ENCODE measurements at regions not wholly inside any gene's neighbourhood (a gene's known extent, or its start where the extent isn't known, plus 50 kb on each side); places are given as distances from the start of the nearest gene placed in this dataset.
A peak's percentile ranks its signal among the peaks of the same experiment; 100 is the strongest.

DNA sequence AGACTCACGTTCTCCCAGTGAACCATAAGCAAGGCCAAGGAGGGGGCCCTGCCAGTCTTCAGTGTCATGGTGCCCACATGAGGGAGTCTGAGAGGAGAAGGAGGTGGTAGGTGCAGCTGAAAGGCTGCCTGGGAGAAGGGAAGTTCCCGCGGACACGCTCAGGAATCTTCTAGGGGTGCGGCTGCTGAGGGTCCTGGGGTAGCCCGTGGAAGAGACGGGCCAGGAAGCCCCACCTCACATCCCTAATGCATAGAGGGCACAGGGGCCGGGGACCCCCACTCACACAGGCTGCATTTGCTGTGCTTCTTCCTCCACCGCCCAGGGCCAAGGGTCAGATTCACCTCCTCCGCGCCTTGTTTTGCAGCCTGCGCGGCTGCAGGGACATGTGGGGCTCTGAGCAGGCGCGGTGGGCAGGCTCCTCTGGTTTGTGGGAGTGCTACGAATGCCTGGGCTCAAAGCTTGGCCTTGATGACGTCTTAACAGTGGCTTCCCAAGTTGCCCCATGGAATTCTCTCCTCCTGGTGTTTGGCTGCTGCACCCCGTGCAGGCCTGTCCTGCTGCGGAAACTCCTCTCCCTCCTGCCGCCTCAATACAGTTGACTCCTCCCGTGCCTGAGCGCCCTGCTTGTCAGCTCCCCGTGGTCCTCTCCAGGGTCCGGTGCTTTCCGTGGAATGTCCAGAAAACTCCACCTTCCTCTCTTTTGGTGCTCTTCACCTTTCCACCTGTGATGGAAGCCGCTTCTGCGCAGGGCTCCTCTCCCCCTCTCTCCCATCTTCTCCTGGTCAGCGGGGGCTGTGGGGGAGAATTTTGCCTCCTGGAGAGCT is 95.7 kb downstream of the VAPA start:
- TF ChIP-seq CTCF (IDR thresholded peaks at IDR 0.05) = no peak
- H3K27me3 Mint-ChIP-seq (ENCODE audit: insufficient read depth) = peaks cover 4% of the 10 kb centered on the region; the same call in 1 of the 2 replicates
- no peaks in the 10 kb centered on the region for H3K36me3 Mint-ChIP-seq (ENCODE audit: low read depth)
- no peaks in the 10 kb centered on the region for H3K9me3 Mint-ChIP-seq
- no peak overlapping the region for H3K27ac Mint-ChIP-seq
- H3K4me1 Mint-ChIP-seq (ENCODE audit: low read depth) = peaks cover 33% of the 10 kb centered on the region
- H3K4me3 Mint-ChIP-seq = no peak overlapping the region
- DNase-seq = no peak

GRCh38 chr18:10010611-10011015 is 96.8 kb downstream of the VAPA start:
- peaks cover 4% of the 10 kb centered on the region for H3K27me3 Mint-ChIP-seq (ENCODE audit: insufficient read depth)
- DNase-seq = peak; percentile 92
- peaks cover 43% of the 10 kb centered on the region for H3K4me1 Mint-ChIP-seq (ENCODE audit: low read depth)
- peak overlapping the region; percentile 76 for H3K27ac Mint-ChIP-seq
- no peaks in the 10 kb centered on the region for H3K9me3 Mint-ChIP-seq
- H3K36me3 Mint-ChIP-seq (ENCODE audit: low read depth) = no peaks in the 10 kb centered on the region
- H3K4me3 Mint-ChIP-seq = peak overlapping the region; percentile 37
- no peak for TF ChIP-seq CTCF (IDR thresholded peaks at IDR 0.05)

DNA sequence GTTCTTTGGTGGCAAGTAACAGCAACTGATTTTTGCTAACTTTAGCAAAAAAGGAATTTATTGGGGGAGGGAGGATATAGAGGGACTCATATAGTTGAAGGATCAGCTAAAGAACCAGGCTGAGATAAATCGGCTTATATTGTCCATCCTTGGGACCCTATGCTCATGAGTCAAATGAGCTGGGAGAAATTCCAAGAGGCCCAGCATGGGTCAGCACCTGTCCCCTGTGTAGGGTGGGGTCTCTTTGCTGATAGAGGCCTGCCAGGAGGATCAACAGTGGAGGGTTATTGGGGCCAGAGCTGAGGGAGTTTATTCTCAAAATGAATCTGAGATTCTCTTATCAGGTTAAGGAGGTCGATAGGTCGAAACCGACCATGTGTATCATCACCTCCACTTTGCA is 97.2 kb downstream of the VAPA start:
- no peak for TF ChIP-seq CTCF (IDR thresholded peaks at IDR 0.05)
- Mint-ChIP-seq H3K4me1 (ENCODE audit: low read depth) (peaks cover 47% of the 10 kb centered on the region), H3K27ac (peak overlapping the region; percentile 76), H3K27me3 (ENCODE audit: insufficient read depth) (peaks cover 4% of the 10 kb centered on the region), H3K36me3 (ENCODE audit: low read depth) (no peaks in the 10 kb centered on the region), H3K4me3 (no peak overlapping the region), H3K9me3 (no peaks in the 10 kb centered on the region)
- DNase-seq = no peak

DNA sequence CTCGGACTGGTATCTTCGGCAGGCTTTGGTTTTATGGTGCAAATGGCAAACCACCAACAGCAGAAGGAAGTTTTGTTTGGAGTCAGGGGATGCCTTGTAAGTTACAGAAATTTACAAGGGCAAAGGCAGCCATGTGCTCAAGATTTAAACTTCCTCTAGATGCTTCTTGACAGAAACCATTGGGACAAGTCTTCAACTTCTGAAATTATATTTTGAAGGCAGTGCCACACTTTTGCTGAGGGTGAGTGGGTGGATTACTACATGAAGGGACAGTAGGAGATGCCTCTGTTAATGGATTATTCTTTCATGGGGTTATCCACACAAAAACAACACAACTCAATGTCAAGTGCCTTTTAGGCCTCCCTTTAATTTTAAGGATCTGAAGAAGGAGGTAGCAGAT is 97.9 kb downstream of the VAPA start:
- H3K36me3 Mint-ChIP-seq (ENCODE audit: low read depth) = no peaks in the 10 kb centered on the region
- no peak overlapping the region for H3K4me3 Mint-ChIP-seq
- TF ChIP-seq CTCF (IDR thresholded peaks at IDR 0.05) = no peak
- H3K9me3 Mint-ChIP-seq = no peaks in the 10 kb centered on the region
- no peak overlapping the region for H3K27ac Mint-ChIP-seq
- H3K27me3 Mint-ChIP-seq (ENCODE audit: insufficient read depth) = peaks cover 4% of the 10 kb centered on the region
- H3K4me1 Mint-ChIP-seq (ENCODE audit: low read depth) = peaks cover 47% of the 10 kb centered on the region
- no peak for DNase-seq

- TF ChIP-seq CTCF (IDR thresholded peaks at IDR 0.05) = no peak
- H3K27ac Mint-ChIP-seq = no peak overlapping the region
- H3K36me3 Mint-ChIP-seq (ENCODE audit: low read depth) = no peaks in the 10 kb centered on the region
- peaks cover 4% of the 10 kb centered on the region for H3K27me3 Mint-ChIP-seq (ENCODE audit: insufficient read depth)
- no peak overlapping the region for H3K4me3 Mint-ChIP-seq
- H3K4me1 Mint-ChIP-seq (ENCODE audit: low read depth) = peaks cover 53% of the 10 kb centered on the region
- DNase-seq = no peak
- no peaks in the 10 kb centered on the region for H3K9me3 Mint-ChIP-seq
These were observed 98.7 kb downstream of the VAPA start for GRCh38 chr18:10012526-10012925.
